ENCODE measurements at regions not wholly inside any gene's neighbourhood (a gene's known extent, or its start where the extent isn't known, plus 50 kb on each side); places are given as distances from the start of the nearest gene placed in this dataset.

DNA sequence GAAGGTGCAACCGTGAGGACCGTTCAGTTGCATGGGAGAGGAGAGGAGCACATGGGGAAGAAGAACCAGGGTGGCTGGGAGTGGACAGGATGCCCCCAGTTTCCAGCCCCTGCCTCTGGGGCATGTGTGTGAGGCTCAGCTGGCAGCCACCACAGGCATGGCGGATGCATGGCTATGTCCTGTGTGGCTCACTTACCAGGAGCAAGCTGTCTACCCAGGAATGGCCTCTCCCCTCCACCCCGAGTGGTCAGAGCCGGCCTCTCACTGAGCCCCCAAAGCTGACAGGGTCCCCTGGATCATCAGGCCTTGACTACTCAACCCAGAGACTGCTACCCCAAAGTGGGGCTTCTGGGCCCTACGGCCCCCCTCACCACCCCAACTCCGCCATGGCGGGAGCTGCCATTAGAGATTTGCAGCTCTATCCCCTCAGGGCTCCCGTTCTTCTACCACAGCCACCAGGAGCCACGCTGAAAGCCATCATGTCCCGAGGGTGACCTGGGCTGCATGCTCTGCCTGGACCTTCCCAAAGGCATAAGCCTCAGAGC, 65.3 kb downstream of the RHOB start:
- no peak overlapping the region for H3K27ac ChIP-seq
- DNase-seq = no peak
- H3K27me3 ChIP-seq = no peaks in the 10 kb centered on the region
- TF ChIP-seq POLR2A (IDR thresholded peaks at IDR 0.05) = no peak
- TF ChIP-seq, protein P1, sequence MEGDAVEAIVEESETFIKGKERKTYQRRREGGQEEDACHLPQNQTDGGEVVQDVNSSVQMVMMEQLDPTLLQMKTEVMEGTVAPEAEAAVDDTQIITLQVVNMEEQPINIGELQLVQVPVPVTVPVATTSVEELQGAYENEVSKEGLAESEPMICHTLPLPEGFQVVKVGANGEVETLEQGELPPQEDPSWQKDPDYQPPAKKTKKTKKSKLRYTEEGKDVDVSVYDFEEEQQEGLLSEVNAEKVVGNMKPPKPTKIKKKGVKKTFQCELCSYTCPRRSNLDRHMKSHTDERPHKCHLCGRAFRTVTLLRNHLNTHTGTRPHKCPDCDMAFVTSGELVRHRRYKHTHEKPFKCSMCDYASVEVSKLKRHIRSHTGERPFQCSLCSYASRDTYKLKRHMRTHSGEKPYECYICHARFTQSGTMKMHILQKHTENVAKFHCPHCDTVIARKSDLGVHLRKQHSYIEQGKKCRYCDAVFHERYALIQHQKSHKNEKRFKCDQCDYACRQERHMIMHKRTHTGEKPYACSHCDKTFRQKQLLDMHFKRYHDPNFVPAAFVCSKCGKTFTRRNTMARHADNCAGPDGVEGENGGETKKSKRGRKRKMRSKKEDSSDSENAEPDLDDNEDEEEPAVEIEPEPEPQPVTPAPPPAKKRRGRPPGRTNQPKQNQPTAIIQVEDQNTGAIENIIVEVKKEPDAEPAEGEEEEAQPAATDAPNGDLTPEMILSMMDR (IDR thresholded peaks at IDR 0.05) = no peak
- no peak overlapping the region for H3K4me3 ChIP-seq
- peaks cover 11% of the 10 kb centered on the region for H3K4me1 ChIP-seq
- H3K9me3 ChIP-seq = no peaks in the 10 kb centered on the region
- 95 to 100% methylated on average over 8 to 11 of the region's 11 CpGs for WGBS, 2 donors
- no peaks in the 10 kb centered on the region for H3K36me3 ChIP-seq (ENCODE audit: low read depth, missing control alignments)
- intact Hi-C loops (cut with DNase I; ENCODE audit: low total_unique reads) = no loop called here

DNA sequence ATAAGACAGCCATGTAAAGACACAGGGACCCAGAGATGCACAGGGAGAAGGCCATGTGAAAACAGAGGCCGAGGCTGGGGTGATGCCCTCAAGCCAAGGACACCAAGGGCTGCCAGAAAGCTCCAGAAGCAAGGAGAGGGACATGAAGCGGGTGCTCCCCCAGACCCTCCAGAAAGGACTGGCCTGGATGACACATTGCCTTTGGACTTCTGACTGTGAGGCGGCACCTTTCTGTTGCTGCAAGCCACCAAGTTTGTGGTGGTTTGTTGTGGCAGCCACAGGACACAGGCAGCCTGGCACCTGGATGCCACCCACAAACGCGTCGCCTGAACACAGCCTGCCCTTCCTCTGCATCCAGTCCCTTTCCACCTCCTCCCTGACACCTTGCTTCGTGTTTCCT, 67.1 kb downstream of the RHOB start:
- Histone ChIP-seq H3K4me3 (no peak overlapping the region), H3K9me3 (no peaks in the 10 kb centered on the region), H3K36me3 (ENCODE audit: low read depth, missing control alignments) (no peaks in the 10 kb centered on the region), H3K27ac (no peak overlapping the region), H3K4me1 (peaks cover 11% of the 10 kb centered on the region), H3K27me3 (no peaks in the 10 kb centered on the region)
- intact Hi-C loops (cut with DNase I; ENCODE audit: low total_unique reads) = no loop called here
- DNase-seq = no peak
- WGBS, 2 donors = 86 to 88% methylated on average over 7 of the region's 7 CpGs
- no peak for TF ChIP-seq POLR2A (IDR thresholded peaks at IDR 0.05)
- TF ChIP-seq, protein P1 (IDR thresholded peaks at IDR 0.05) = no peak

GRCh38 chr2:20514596-20515269, 67.9 kb downstream of the RHOB start:
- 92 to 95% methylated on average over 8 of the region's 8 CpGs for WGBS, 2 donors
- no peaks in the 10 kb centered on the region for H3K27me3 ChIP-seq
- intact Hi-C loops (cut with DNase I; ENCODE audit: low total_unique reads) = no loop called here
- H3K4me3 ChIP-seq = no peak overlapping the region
- no peak overlapping the region for H3K27ac ChIP-seq
- H3K36me3 ChIP-seq (ENCODE audit: low read depth, missing control alignments) = no peaks in the 10 kb centered on the region
- DNase-seq = no peak
- TF ChIP-seq, protein P1 (IDR thresholded peaks at IDR 0.05) = no peak
- TF ChIP-seq POLR2A (IDR thresholded peaks at IDR 0.05) = no peak
- peaks cover 11% of the 10 kb centered on the region for H3K4me1 ChIP-seq
- no peaks in the 10 kb centered on the region for H3K9me3 ChIP-seq

DNA sequence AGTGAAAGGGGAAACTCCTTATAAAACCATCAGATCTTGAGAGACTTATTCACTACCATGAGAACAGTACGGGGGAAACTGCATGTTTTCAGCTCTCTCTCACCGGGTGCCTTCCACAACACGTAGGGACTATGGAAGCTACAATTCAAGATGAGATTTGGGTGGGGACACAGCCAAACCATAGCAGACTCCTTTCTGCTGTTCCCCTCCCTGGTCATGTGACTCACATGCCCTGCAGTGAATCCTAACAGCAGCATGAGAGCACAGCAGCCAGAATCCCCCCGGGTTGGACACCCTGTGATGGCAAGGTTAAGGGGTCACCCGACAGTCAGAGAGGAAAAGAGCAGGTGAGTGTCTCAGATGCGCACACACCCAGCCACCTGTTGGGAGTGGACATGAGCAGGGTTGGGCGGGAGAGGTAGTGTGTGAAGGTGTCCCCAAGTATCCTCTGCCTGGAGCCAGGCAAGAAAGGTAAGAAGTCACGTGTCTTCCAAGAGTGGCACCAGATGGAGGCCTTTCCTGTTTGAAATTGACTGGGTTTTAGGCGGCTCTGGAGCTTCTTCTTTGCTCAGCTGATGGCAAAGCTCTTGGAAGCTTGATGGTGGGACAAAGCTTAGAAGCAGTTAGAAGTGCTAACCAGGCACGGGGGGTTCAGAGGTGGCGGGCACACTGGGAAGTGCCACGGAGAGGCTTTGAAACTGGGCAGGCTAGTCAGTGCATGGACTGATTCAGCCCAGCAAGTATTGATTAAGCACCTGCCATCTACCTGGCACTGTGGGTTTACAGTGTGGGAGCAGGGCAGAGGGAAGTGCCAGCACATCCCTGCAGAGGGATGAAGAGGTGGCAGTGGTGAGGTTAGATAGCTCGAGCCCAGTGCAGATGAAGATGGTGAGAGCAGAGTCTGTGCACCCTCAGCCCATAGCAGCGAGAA, 68.7 kb downstream of the RHOB start:
- H3K4me1 ChIP-seq = peaks cover 7% of the 10 kb centered on the region
- intact Hi-C loops (cut with DNase I; ENCODE audit: low total_unique reads) = no loop called here
- TF ChIP-seq, protein P1 (IDR thresholded peaks at IDR 0.05) = no peak
- no peak for TF ChIP-seq POLR2A (IDR thresholded peaks at IDR 0.05)
- DNase-seq = no peak
- no peak overlapping the region for H3K27ac ChIP-seq
- no peaks in the 10 kb centered on the region for H3K36me3 ChIP-seq (ENCODE audit: low read depth, missing control alignments)
- H3K4me3 ChIP-seq = no peak overlapping the region
- no peaks in the 10 kb centered on the region for H3K9me3 ChIP-seq
- no peaks in the 10 kb centered on the region for H3K27me3 ChIP-seq
- 93 to 96% methylated on average over 13 to 14 of the region's 14 CpGs for WGBS, 2 donors
